ENCODE measurements at regions not wholly inside any gene's neighbourhood (a gene's known extent, or its start where the extent isn't known, plus 50 kb on each side); places are given as distances from the start of the nearest gene placed in this dataset.
"Not testable (repeated sequence)": the region's sequence is repeated elsewhere in the genome, so short reads cannot be mapped to it uniquely, and the experiment has no call there.

DNA sequence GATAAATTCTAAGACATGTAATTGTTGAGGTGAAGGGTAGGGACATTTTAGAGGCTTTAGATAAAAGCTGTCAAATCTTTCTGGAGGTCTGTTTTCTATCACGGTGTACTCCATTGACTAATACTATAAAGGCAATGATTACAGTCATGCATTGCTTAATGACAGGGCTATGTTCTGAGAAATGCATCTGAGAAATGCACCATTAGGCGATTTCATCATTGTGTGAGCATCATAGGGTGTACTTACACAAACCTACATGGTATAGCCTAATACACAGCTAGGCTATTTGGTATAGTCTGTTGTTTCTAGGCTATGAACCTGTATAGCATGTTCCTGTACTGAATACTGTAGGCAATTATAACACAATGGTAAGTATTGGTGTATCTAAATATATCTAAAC, 71.3 kb upstream of the FYN start:
- peaks cover 2% of the 10 kb centered on the region for H3K4me1 Mint-ChIP-seq (ENCODE audit: low read depth)
- H3K27me3 Mint-ChIP-seq (ENCODE audit: low read depth): no peaks in the 10 kb centered on the region
- H3K36me3 Mint-ChIP-seq (ENCODE audit: low read depth): no peaks in the 10 kb centered on the region
- no peak for DNase-seq
- peaks cover 1% of the 10 kb centered on the region for H3K9me3 Mint-ChIP-seq
- H3K27ac Mint-ChIP-seq: no peak overlapping the region
- H3K4me3 Mint-ChIP-seq: no peak overlapping the region
- intact Hi-C loops (cut with micrococcal nuclease): no loop called here
- CTCF ChIA-PET: interaction anchor here (0.9 kb wide), 1 partner anchor 30 kb away, joined by 3 read pairs; no protein-coding TSS in a partner anchor

DNA sequence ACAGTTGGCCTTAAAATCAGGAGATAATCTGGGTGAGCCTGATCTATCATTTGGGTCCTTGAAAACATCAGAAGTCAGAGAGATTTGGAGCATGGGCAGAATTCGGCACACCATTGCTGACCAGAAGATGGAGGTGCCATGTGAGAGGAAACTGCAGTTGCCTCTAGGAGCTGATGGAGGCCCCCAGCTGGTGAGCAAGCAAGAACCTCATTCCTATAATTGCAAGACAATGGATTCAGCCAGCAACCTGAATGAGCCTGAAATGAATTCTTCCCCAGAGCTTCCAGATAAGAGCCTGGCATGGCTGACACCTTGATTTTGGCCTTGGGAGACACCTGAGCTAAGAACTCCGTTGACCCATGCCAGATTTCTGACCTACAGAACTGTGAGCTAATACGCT, 76.3 kb upstream of the FYN start:
- H3K36me3 Mint-ChIP-seq (ENCODE audit: low read depth): no peaks in the 10 kb centered on the region
- CTCF ChIA-PET: interaction anchor here (0.9 to 1.2 kb wide), 2 partner anchors 9 to 78 kb away, joined by 3 to 4 read pairs; no protein-coding TSS in a partner anchor
- no peak for DNase-seq
- no peak overlapping the region for H3K27ac Mint-ChIP-seq
- intact Hi-C loops (cut with micrococcal nuclease): no loop called here
- no peak overlapping the region for H3K4me3 Mint-ChIP-seq
- H3K9me3 Mint-ChIP-seq: no peaks in the 10 kb centered on the region
- H3K27me3 Mint-ChIP-seq (ENCODE audit: low read depth): no peaks in the 10 kb centered on the region
- peaks cover 15% of the 10 kb centered on the region for H3K4me1 Mint-ChIP-seq (ENCODE audit: low read depth)

DNA sequence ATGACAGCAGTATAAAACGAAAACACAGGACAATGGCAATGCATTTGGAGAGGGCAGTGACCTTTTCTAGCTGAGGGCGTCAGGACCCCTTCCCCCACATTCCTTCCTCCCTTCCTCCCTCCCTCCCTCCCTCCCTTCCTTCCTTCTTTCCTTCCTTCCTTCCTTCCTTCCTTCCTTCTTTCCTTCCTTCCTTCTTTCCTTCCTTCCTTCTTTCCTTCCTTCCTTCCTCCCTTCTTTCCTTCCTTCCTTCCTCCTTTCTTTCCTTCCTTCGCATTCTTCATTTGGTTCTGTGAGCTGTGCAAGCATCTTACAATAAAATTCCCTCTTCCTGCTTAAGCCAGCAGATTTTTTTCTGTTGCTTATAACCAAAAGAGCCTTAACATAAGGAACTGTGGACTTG, 76.7 kb upstream of the FYN start:
- H3K9me3 Mint-ChIP-seq; H3K4me3 Mint-ChIP-seq; H3K27ac Mint-ChIP-seq; DNase-seq; H3K27me3 Mint-ChIP-seq (ENCODE audit: low read depth); H3K36me3 Mint-ChIP-seq (ENCODE audit: low read depth); intact Hi-C loops (cut with micrococcal nuclease): not testable (repeated sequence)
- CTCF ChIA-PET: interaction anchor here (0.9 to 1.2 kb wide), 2 partner anchors 9 to 78 kb away, joined by 3 to 4 read pairs; no protein-coding TSS in a partner anchor
- H3K4me1 Mint-ChIP-seq (ENCODE audit: low read depth): peaks cover 15% of the 10 kb centered on the region

DNA sequence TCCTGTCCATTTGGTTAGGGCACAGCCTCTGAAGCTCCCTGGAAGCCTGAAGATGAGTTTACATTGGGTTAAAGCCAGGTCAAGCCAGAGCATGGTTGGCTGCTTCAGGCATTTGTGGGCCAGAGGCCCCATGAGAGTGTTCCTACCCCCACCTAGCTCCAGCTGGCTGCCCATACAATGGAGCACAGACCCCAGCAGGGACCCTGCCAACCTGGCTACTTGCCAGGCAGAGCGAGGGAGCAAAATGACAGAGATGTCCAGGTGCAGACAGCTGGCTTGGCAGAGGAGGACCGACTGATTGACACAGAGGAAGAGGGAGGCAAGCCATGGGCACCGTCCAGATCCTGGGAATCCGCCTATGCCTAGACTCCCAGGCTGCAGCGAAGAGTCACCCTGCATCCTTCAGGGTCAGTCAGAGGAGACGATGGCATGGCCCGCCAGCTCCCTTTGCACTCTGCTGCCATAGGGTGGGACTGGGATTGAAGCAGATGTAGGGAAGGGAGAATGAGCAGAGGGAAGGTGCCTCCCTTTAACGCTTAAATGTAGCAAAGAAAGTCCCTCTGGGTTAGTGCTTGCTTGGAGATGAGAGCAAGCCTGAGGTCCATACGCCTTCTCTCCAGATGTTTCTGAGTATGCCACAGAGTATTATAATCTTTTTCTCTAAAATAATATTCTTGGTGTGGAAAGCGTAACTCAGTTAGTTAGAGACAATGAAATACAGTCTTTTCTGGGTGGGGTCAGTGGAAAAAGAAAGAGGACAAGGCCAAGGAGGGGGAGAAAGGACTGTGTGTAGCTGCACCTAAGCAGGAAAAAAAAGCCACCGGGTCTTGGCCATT, 77.6 kb upstream of the FYN start:
- CTCF ChIA-PET: no interaction called here

DNA sequence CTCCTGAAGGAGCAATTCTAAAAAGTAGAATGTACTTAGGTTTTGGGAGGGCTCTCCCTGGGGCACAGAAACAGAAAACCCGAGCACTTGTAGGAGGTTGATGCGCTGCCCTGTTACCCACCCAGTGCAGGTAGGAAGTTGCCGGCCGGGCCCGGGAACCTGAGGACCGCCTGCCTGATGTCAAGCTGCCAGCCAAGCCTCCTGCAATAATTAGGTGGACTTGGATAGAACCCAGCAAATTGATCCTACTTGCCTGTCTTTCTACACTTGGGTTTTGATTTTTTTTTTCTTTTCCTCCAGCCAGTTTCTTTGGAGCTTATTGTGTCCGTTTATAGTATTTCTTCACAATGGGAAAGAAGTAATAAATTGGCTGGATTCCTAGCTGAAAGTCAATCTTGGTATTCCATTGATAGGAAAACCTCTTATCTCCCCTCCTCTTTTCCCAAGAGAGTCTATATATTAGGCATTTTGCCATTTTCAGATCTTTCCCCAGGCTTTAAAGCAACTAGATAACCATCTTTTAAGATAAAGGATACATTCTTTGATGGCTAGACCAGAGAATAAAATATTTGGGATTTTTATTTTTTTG, 78.3 kb upstream of the FYN start:
- DNase-seq: no peak
- Mint-ChIP-seq H3K4me3 (no peak overlapping the region), H3K27me3 (ENCODE audit: low read depth) (no peaks in the 10 kb centered on the region), H3K4me1 (ENCODE audit: low read depth) (peaks cover 15% of the 10 kb centered on the region), H3K36me3 (ENCODE audit: low read depth) (no peaks in the 10 kb centered on the region), H3K27ac (no peak overlapping the region), H3K9me3 (no peaks in the 10 kb centered on the region)
- intact Hi-C loops (cut with micrococcal nuclease): no loop called here
- CTCF ChIA-PET: no interaction called here

More for the DNA sequence above, 77.6 kb upstream of the FYN start:
- no peak overlapping the region for H3K4me3 Mint-ChIP-seq
- DNase-seq: no peak
- H3K27ac Mint-ChIP-seq: no peak overlapping the region
- H3K27me3 Mint-ChIP-seq (ENCODE audit: low read depth): no peaks in the 10 kb centered on the region
- no peaks in the 10 kb centered on the region for H3K36me3 Mint-ChIP-seq (ENCODE audit: low read depth)
- intact Hi-C loops (cut with micrococcal nuclease): no loop called here
- peaks cover 15% of the 10 kb centered on the region for H3K4me1 Mint-ChIP-seq (ENCODE audit: low read depth)
- no peaks in the 10 kb centered on the region for H3K9me3 Mint-ChIP-seq

DNA sequence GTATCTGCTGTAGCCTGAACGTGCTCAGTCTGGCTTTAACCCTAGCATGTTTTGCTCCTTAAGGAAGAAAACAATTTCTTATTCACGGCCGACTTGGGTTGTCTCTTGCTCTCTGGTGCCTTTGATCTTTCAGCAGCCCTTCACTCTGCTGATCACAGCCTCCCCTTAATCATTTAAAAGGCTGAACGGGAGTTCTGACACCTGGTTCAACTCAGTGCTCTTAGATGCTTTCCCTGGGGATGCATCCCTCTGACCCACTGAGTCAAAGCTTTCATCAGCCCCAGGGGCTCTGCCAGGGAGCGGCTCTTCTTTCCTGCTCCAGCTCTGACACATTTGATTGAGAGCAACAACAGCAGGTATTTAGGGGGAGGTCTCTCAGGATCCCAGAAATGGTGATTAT, 79.0 kb upstream of the FYN start:
- H3K4me3 Mint-ChIP-seq: no peak overlapping the region
- no peaks in the 10 kb centered on the region for H3K27me3 Mint-ChIP-seq (ENCODE audit: low read depth)
- H3K27ac Mint-ChIP-seq: no peak overlapping the region
- intact Hi-C loops (cut with micrococcal nuclease): no loop called here
- H3K4me1 Mint-ChIP-seq (ENCODE audit: low read depth): peaks cover 15% of the 10 kb centered on the region
- CTCF ChIA-PET: no interaction called here
- H3K9me3 Mint-ChIP-seq: no peaks in the 10 kb centered on the region
- H3K36me3 Mint-ChIP-seq (ENCODE audit: low read depth): no peaks in the 10 kb centered on the region
- DNase-seq: no peak

DNA sequence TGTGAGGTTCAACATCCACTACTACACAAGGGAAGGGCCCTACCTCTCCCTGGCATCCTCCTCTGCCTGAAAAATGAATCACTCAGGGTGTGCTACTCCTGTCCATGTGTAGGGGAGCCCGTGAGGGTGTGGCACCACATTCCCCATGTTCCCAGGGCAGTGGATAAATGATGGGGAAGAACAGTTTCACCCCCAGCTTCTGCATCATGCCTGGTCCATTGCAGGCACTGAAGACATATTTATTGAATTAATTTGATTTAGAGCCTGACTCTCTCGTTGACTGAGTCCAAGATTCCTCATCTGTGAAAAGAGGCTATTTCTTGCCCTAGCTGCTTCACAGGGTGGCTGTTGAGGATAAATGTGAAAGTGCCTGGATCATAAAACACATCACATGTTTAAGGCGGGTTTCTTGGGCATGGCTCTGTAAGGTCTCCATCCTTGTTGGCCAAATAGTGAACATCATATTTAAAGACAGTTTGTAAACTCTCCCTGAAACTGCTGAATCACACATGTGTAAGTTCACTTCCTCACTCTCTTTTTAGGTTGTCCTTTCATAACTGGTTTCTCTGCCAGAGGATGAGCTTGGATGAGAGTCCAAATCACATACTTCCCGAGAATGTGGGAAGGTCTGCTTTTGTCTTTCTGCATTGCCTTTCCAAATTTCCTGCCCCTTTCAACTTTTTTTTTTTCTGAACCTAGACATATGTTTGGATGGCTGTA, 79.7 kb upstream of the FYN start:
- Mint-ChIP-seq H3K4me1 (ENCODE audit: low read depth) (peaks cover 15% of the 10 kb centered on the region), H3K27me3 (ENCODE audit: low read depth) (no peaks in the 10 kb centered on the region), H3K9me3 (no peaks in the 10 kb centered on the region), H3K27ac (no peak overlapping the region), H3K4me3 (no peak overlapping the region), H3K36me3 (ENCODE audit: low read depth) (no peaks in the 10 kb centered on the region)
- intact Hi-C loops (cut with micrococcal nuclease): no loop called here
- no peak for DNase-seq
- CTCF ChIA-PET: interaction anchor here (0.6 kb wide), 1 partner anchor 62 kb away, joined by 3 read pairs; no protein-coding TSS in a partner anchor

DNA sequence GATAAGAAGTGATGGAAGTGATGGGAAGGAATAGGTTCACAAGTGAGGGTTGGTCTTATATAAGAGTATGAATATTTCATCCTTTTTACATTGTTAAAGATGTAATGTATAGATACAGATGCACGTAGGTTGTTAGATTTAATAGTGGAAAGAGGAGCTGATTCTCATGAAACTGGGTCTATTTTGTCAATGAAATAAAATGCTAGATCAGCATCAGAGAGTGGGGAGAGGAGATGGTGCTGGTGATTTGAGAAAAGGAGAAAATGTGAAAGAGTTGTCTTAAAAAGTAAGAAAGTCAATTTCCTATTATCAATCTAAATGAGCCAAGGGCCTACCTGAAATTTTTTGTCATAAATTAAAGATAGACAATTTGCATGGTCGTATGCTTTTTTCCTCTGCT, 82.8 kb upstream of the FYN start:
- Mint-ChIP-seq H3K9me3 (no peaks in the 10 kb centered on the region), H3K27me3 (ENCODE audit: low read depth) (no peaks in the 10 kb centered on the region), H3K4me3 (no peak overlapping the region), H3K27ac (no peak overlapping the region), H3K4me1 (ENCODE audit: low read depth) (peaks cover 13% of the 10 kb centered on the region), H3K36me3 (ENCODE audit: low read depth) (no peaks in the 10 kb centered on the region)
- intact Hi-C loops (cut with micrococcal nuclease): no loop called here
- CTCF ChIA-PET: interaction anchor here (0.6 kb wide), 1 partner anchor 33 kb away, joined by 3 read pairs; no protein-coding TSS in a partner anchor
- no peak for DNase-seq

DNA sequence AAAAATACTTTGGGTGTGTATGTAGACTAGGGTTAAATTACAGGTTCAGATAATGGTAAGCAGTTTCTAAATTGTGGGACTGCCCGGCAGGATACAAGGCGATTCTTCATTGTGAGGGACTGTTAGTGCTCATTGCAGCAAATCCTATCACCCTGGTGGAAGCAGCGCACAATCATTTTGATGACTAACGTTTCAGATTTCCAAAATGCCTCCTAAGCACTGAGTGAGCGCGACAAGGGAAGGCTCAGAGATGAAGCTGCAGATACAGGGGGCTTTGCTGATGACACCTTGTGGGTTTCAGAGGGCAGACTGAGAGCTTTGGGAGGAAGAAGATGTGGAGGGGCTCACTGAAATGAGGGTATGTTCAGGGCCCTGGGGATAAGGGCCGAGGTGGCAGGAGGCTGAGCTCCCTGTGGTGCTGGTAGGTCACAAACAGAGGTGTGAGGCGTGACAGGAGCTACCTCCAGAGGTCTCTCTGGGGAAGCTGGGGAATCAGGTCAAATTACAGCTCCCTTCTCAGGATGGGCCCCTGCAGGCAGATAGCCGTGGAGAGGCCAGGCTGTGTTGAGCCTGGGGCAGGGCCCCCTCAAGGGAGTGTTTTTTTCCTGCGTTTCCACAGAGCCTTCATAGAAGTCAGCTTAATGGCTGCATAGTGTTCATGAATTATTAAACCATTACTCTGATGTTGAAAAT, 84.5 kb upstream of the FYN start:
- CTCF ChIA-PET: interaction anchor here (0.6 to 1.0 kb wide), 4 partner anchors 42 to 261 kb away, joined by 3 read pairs; no protein-coding TSS in a partner anchor
- H3K27me3 Mint-ChIP-seq (ENCODE audit: low read depth): no peaks in the 10 kb centered on the region
- DNase-seq: no peak
- no peak overlapping the region for H3K4me3 Mint-ChIP-seq
- no peaks in the 10 kb centered on the region for H3K36me3 Mint-ChIP-seq (ENCODE audit: low read depth)
- no peak overlapping the region for H3K27ac Mint-ChIP-seq
- peaks cover 6% of the 10 kb centered on the region for H3K4me1 Mint-ChIP-seq (ENCODE audit: low read depth)
- intact Hi-C loops (cut with micrococcal nuclease): no loop called here
- H3K9me3 Mint-ChIP-seq: peaks cover 2% of the 10 kb centered on the region

DNA sequence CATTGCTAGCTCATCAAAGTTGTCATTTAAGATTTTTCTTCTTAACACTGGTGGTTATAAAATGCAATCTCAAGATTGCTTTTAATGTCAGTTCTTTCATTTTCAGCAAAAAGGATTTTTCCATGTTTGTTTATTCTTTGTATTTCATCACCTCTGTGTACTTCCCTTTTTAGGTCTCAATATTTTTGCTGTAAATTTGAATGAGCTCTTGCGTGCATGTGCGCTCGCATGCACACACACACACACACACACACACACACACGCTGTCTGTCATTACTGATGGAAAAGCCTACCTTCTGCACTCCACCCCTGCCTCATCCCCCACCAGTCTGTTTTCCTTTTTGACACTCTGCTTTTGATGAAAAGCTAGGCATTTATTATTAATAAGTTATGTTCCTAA, 85.3 kb upstream of the FYN start:
- no peak for DNase-seq
- Mint-ChIP-seq H3K4me3 (no peak overlapping the region), H3K27me3 (ENCODE audit: low read depth) (no peaks in the 10 kb centered on the region), H3K27ac (no peak overlapping the region), H3K9me3 (peaks cover 3% of the 10 kb centered on the region), H3K36me3 (ENCODE audit: low read depth) (no peaks in the 10 kb centered on the region), H3K4me1 (ENCODE audit: low read depth) (no peaks in the 10 kb centered on the region)
- CTCF ChIA-PET: interaction anchor here (0.6 to 0.9 kb wide), 3 partner anchors 9 to 262 kb away, joined by 3 to 4 read pairs (median 3); no protein-coding TSS in a partner anchor
- intact Hi-C loops (cut with micrococcal nuclease): no loop called here

DNA sequence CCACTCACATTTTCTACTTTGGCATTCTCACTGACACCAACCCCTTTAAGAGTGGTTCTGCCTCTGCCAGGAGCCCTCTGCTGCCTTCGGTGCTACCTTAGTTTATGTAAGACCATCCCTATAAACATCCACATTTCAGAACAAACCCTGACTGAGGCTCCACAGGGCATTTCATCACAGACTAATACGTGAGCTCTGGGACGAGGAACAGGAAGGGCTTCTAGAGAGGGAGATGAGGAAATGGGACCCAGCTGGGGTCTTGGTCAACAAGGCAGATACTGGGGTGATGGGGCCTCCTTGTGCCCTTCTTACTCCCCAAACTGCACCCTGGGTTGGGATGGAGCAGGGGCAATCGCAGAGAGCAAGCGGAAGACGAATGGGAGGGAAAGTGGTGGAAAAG, 86.5 kb upstream of the FYN start:
- no peak for DNase-seq
- CTCF ChIA-PET: interaction anchor here (0.6 to 1.1 kb wide), 2 partner anchors 14 to 436 kb away, joined by 3 to 4 read pairs; no protein-coding TSS in a partner anchor
- Mint-ChIP-seq H3K27me3 (ENCODE audit: low read depth) (no peaks in the 10 kb centered on the region), H3K4me3 (no peak overlapping the region), H3K27ac (no peak overlapping the region), H3K4me1 (ENCODE audit: low read depth) (no peaks in the 10 kb centered on the region), H3K36me3 (ENCODE audit: low read depth) (no peaks in the 10 kb centered on the region), H3K9me3 (peaks cover 3% of the 10 kb centered on the region)
- intact Hi-C loops (cut with micrococcal nuclease): no loop called here

DNA sequence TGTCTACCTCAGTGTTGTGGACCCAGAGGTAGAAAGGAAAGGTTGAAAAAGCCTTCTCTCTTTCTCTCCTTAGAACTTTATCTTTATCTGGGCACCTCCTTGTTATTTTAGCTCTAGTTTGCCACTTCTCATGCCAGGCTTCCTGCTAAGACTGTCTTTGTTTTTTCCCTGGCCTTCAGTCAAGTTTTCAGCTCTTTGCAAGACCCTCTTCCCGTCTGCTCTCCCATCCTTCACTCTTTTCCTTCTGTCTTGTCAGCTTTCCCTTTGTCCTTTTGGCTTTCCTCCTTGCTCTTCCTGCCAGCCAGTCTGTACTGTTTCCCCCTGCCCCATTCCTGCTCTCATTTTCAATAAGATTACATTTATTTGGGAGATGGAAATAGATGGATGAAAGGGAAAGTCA, 86.8 kb upstream of the CCN6 start:
- Mint-ChIP-seq H3K4me1 (ENCODE audit: low read depth) (peaks cover 16% of the 10 kb centered on the region), H3K4me3 (no peak overlapping the region), H3K9me3 (peaks cover 3% of the 10 kb centered on the region), H3K27ac (no peak overlapping the region), H3K27me3 (ENCODE audit: low read depth) (no peaks in the 10 kb centered on the region), H3K36me3 (ENCODE audit: low read depth) (no peaks in the 10 kb centered on the region)
- no peak for DNase-seq
- intact Hi-C loops (cut with micrococcal nuclease): no loop called here
- CTCF ChIA-PET: interaction anchor here (1.0 kb wide), 1 partner anchor 257 kb away, joined by 3 read pairs; no protein-coding TSS in a partner anchor

Data from activated naive CD4-positive, alpha-beta T cell treated with anti-CD3 and anti-CD28 coated beads for 36 hours (primary cell).